ENCODE measurements at regions not wholly inside any gene's neighbourhood (a gene's known extent, or its start where the extent isn't known, plus 50 kb on each side); places are given as distances from the start of the nearest gene placed in this dataset.
A peak's percentile ranks its signal among the peaks of the same experiment; 100 is the strongest.
"Not testable (repeated sequence)": the region's sequence is repeated elsewhere in the genome, so short reads cannot be mapped to it uniquely, and the experiment has no call there.

DNA sequence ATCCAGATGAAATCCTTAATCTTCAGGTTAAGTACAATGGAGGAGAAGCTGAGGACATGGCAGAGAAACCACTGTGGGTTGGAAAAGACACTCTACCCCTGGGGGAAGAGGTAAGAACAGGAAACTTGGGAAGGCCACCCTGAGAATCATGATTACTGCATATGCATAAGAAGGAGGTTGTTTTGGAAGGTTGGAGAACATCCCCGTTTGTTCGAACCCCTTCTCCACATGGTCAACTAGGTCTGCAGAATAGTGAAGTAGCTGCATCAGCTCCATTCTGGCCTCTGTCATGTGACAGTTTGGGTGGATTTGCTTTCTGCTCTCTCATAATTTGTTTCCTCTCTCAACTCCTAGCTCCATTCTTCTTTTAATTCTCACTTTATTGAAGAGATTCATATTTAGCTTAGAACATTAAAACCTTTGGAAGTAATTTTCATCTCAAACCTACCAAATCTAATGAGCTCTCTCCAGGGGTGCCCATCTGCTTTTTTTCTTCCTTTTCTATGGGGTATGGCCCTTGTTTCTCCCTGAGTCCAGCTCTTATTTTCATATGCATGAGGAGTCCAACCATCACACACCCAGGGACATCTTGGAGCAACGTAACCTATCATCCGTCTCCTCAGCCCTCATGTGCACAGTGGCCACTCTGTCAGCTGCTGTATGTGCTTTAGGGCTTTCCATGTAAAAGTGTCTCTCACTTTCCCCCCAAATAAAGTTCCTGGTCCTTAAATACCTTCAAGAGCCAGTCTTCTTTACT, 820.3 kb downstream of the TMEM121 start:
- intact Hi-C loops (cut with DNase I) = no loop called here
- no peaks in the 10 kb centered on the region for H3K9me3 ChIP-seq (ENCODE audit: control insufficient read depth, low read length)
- DNase-seq (no peak), ATAC-seq (ENCODE audit: low FRiP score) (no peak)
- 88 to 90% methylated on average over 4 of the region's 4 CpGs for WGBS, 2 donors
- H3K27ac ChIP-seq (ENCODE audit: low read depth in 1 of 2, low read length in 2 of 2) = no peak overlapping the region
- H3K27me3 ChIP-seq (ENCODE audit: control insufficient read depth in 1 of 2, insufficient read depth in 2 of 2, low read length in 1 of 2) = peaks cover 0 to 1% of the 10 kb centered on the region in 2 donors
- H3K36me3 ChIP-seq (ENCODE audit: control insufficient read depth in 1 of 2, insufficient read depth in 2 of 2, low read length in 1 of 2) = no peaks in the 10 kb centered on the region
- H3K4me3 ChIP-seq (ENCODE audit: low read length in 2 of 2) = no peak overlapping the region
- no peaks in the 10 kb centered on the region for H3K4me1 ChIP-seq (ENCODE audit: control insufficient read depth in 1 of 2, insufficient read depth in 2 of 2, low read length in 2 of 2)

DNA sequence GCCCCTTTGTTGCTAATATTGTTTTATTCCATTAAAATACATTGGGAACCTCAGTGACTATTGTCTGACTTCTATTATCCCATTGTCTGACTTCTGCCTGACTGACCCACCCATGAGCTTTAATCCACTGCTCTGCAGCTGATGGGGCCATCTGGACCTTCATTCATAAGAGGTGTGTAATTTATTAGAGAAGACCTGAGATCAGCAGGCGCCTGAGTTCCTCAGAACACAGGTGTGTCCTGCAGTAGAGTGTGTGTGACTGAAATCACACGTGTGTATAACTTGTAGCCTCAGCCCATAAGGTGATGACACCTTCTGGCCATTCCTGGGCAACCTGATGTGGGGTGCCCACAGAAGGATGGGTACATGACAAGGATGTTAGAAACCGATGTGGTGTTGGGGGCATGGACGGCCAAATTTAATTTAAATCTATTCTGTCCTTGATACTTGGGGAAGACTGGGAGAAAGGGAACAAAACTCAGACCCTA, 821.0 kb downstream of the TMEM121 start:
- WGBS, 2 donors = 46 to 53% methylated on average over 4 of the region's 4 CpGs
- H3K36me3 ChIP-seq (ENCODE audit: control insufficient read depth in 1 of 2, insufficient read depth in 2 of 2, low read length in 1 of 2) = no peaks in the 10 kb centered on the region
- H3K9me3 ChIP-seq (ENCODE audit: control insufficient read depth, low read length) = no peaks in the 10 kb centered on the region
- H3K27me3 ChIP-seq (ENCODE audit: control insufficient read depth in 1 of 2, insufficient read depth in 2 of 2, low read length in 1 of 2) = peaks cover 0 to 1% of the 10 kb centered on the region in 2 donors
- H3K4me3 ChIP-seq (ENCODE audit: low read length in 2 of 2) = no peak overlapping the region
- H3K4me1 ChIP-seq (ENCODE audit: control insufficient read depth in 1 of 2, insufficient read depth in 2 of 2, low read length in 2 of 2) = no peaks in the 10 kb centered on the region
- DNase-seq (no peak), ATAC-seq (ENCODE audit: low FRiP score) (no peak)
- H3K27ac ChIP-seq (ENCODE audit: low read depth in 1 of 2, low read length in 2 of 2) = no peak overlapping the region
- intact Hi-C loops (cut with DNase I) = no loop called here

DNA sequence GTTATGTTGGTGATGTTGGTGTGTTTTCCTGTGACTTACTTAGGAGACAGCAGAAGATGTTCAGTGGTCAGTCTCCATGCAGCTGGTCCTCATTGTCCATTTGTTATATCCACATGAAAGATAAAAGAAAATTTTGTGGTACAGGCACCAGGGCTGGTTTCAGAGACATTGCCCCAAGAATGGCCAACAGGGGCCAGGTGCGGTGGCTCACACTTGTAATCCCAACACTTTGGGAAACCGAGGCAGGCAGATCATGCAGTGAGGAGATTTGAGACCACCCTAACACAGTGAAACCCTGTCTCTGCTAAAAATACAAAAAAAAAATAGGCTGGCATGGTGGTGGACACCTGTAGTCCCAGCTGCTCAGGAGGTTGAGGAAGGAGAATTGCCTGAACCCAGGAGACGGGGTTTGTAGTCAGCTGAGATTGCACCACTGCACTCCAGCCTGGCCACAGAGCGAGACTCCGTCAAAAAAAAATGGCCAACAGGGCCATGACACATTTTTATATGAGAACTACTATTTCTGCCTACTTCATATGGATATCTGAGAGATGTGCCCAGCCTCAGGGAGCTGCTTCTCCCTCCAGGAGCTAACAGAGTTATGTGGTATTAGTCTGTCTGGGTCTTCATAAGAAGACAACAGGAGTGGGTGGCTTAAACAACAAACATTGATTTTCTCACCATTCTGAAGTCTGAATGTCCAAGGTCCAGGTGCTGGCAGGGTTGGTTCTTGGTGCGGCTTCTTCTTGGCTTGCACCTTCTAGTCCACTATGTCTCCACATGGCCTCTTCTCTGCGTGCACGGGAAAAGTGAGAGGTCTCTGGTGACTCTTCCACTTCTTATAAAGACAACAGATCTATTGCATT, 821.7 kb downstream of the TMEM121 start:
- intact Hi-C loops (cut with DNase I) = no loop called here
- ATAC-seq (ENCODE audit: low FRiP score) = no peak
- Histone ChIP-seq H3K9me3 (ENCODE audit: control insufficient read depth, low read length) (no peaks in the 10 kb centered on the region), H3K36me3 (ENCODE audit: control insufficient read depth in 1 of 2, insufficient read depth in 2 of 2, low read length in 1 of 2) (no peaks in the 10 kb centered on the region), H3K4me1 (ENCODE audit: control insufficient read depth in 1 of 2, insufficient read depth in 2 of 2, low read length in 2 of 2) (no peaks in the 10 kb centered on the region), H3K4me3 (ENCODE audit: low read length in 2 of 2) (no peak overlapping the region), H3K27me3 (ENCODE audit: control insufficient read depth in 1 of 2, insufficient read depth in 2 of 2, low read length in 1 of 2) (peaks cover 0 to 1% of the 10 kb centered on the region in 2 donors), H3K27ac (ENCODE audit: low read depth in 1 of 2, low read length in 2 of 2) (no peak overlapping the region)
- 41 to 43% methylated on average over 8 of the region's 8 CpGs for WGBS, 2 donors
- no peak for DNase-seq

DNA sequence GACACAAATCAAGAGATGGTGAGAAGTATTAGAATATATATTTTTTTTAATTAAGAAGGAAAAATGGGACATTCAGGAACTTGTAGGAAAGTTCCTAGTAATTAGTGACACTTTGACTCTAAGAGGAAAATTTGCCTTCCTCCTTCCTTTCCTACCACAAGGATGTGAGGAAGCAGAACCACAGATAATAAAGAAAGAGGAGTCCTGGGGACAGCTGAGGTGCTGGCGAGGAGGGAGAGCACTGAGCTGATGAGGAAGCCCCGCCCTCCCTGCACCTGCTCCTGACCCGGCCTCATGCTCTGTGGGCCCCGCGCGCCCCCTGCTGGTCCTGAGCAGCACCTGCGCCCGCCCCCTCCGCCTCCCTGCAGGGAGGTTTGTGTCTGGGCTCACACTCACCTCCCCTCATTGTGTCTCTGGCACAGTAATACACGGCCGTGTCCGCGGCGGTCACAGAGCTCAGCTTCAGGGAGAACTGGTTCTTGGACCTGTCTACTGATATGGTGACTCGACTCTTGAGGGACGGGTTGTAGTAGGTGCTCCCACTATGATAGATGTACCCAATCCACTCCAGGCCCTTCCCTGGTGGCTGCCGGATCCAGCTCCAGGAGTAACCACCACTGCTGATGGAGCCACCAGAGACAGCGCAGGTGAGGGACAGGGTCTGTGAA, 822.6 kb downstream of the TMEM121 start:
- DNase-seq = peak in 1 of 2 donors; percentile 81
- 33 to 48% methylated on average over 13 to 16 of the region's 18 CpGs for WGBS, 2 donors
- H3K9me3 ChIP-seq (ENCODE audit: control insufficient read depth, low read length); H3K27ac ChIP-seq (ENCODE audit: low read depth in 1 of 2, low read length in 2 of 2); H3K27me3 ChIP-seq (ENCODE audit: control insufficient read depth in 1 of 2, insufficient read depth in 2 of 2, low read length in 1 of 2); intact Hi-C loops (cut with DNase I); H3K36me3 ChIP-seq (ENCODE audit: control insufficient read depth in 1 of 2, insufficient read depth in 2 of 2, low read length in 1 of 2); ATAC-seq (ENCODE audit: low FRiP score); H3K4me3 ChIP-seq (ENCODE audit: low read length in 2 of 2); H3K4me1 ChIP-seq (ENCODE audit: control insufficient read depth in 1 of 2, insufficient read depth in 2 of 2, low read length in 2 of 2): not testable (repeated sequence)

DNA sequence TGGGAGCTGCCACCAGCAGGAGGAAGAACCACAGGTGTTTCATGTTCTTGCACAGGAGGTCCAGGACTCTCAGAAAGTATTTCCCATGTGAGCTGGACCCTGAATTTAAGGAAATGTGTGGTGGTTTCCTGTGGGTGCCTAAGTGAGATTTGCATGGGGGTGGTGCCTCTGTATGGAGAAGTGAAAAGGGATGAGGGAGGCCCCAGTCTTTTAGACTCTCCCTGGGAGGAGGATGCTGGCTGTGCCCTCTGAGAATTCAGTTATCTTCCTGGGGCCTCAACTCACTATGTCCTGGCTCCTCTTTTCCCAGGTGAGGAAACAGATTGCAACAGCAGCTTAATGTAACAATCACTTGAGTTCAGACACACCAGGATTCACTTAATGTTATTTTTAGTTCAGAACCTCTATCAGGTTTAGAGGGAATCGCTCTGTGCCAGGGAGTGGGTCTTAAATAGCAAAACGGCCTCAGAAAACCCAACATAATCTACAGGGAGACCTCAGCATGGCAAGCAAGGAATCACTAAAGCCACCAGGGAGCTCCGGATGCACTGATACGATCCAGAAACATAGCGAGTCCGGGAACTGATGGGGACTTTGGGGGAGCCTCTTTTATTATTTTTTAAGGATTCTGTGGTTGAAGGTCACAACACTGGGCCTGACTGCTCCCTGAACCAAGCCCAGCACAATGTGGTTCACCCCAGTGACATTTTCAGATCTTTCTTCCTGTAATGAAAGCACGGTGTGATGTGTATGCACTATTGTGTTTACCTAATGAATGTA, 823.5 kb downstream of the TMEM121 start:
- H3K27ac ChIP-seq (ENCODE audit: low read depth in 1 of 2, low read length in 2 of 2); H3K9me3 ChIP-seq (ENCODE audit: control insufficient read depth, low read length); H3K27me3 ChIP-seq (ENCODE audit: control insufficient read depth in 1 of 2, insufficient read depth in 2 of 2, low read length in 1 of 2); H3K4me1 ChIP-seq (ENCODE audit: control insufficient read depth in 1 of 2, insufficient read depth in 2 of 2, low read length in 2 of 2); intact Hi-C loops (cut with DNase I); ATAC-seq (ENCODE audit: low FRiP score); H3K4me3 ChIP-seq (ENCODE audit: low read length in 2 of 2); H3K36me3 ChIP-seq (ENCODE audit: control insufficient read depth in 1 of 2, insufficient read depth in 2 of 2, low read length in 1 of 2); DNase-seq: not testable (repeated sequence)
- 65 to 68% methylated on average over 7 of the region's 7 CpGs for WGBS, 2 donors

DNA sequence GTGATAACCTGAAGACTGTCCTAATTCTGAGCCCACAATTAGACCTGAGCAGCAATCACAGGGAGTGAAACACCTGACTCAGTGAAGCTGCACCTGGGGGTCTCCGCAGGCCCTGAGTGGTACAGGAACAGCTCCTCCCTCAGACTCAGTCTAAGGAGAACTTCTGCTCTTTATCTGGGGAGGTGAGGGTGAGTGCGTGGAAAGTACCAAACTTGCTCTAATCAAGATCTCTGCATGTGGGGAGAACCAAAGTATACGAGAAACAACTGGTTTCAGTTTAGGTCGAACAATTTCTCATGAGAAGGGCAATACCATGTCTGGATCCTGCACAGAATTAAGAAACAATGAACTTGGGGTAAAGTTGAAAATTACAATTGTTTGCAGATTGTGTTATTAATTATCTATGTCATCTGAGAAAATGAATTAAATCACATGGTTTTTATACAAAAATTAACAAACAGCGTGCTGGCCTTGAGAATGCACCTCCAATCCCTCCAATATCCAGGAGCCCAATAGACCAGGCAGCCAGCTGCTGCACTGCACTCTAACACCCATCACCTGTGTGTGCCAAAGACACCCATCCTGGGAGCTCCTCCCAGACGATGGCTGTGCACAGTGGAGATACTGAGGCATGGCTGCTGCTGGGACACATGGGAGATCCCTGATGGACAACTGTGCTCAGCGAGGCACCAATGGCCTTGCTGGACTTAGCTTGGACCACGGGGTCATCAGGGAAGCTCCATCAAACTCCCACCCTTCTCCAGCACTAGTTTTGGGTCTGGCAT, 828.8 kb downstream of the TMEM121 start:
- intact Hi-C loops (cut with DNase I); ATAC-seq (ENCODE audit: low FRiP score): not testable (repeated sequence)
- 28 to 34% methylated on average over 6 to 7 of the region's 8 CpGs for WGBS, 2 donors

DNA sequence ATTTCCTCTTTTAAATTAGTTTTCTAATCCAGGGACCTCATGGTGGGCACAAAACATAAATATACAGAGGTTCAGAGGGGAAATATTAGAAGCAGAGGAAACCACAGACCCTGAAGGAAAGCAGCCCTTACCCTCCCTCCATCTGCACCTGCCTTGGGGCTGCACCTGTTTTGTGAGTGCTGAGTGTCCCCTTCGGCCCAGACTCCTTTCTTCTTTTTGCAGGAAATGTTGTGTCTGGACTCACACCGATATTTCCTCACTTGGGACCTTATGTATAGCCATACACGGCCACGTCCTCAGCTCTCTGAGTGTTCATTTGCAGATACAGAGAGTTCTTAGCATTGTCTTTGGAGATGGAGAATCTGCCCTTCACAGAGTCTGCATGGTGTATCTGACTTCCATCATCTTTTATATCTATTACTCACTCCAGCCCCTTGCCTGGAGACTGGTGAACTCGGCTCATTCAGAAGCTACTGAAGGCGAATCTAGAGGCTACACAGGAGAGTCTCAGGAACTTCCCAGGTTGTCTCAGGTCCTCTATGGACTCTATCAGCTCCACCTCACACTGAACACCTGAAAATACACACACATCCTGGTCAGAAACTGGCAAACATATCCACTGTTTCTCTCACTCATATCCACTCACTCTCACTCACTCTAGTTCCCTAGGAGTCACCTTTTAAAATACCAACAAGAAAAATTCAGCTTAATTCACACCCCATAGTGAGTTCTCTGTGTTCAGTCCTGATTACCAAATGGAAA, 829.7 kb downstream of the TMEM121 start:
- H3K9me3 ChIP-seq (ENCODE audit: control insufficient read depth, low read length); H3K27ac ChIP-seq (ENCODE audit: low read depth in 1 of 2, low read length in 2 of 2); H3K27me3 ChIP-seq (ENCODE audit: control insufficient read depth in 1 of 2, insufficient read depth in 2 of 2, low read length in 1 of 2); DNase-seq; H3K4me1 ChIP-seq (ENCODE audit: control insufficient read depth in 1 of 2, insufficient read depth in 2 of 2, low read length in 2 of 2); H3K4me3 ChIP-seq (ENCODE audit: low read length in 2 of 2); H3K36me3 ChIP-seq (ENCODE audit: control insufficient read depth in 1 of 2, insufficient read depth in 2 of 2, low read length in 1 of 2); intact Hi-C loops (cut with DNase I): not testable (repeated sequence)
- peak; percentile 33 for ATAC-seq (ENCODE audit: low FRiP score)
- 45 to 59% methylated on average over 6 of the region's 6 CpGs for WGBS, 2 donors

More for the DNA sequence above, 828.8 kb downstream of the TMEM121 start:
- not testable (repeated sequence) for H3K4me1 ChIP-seq (ENCODE audit: control insufficient read depth in 1 of 2, insufficient read depth in 2 of 2, low read length in 2 of 2); H3K36me3 ChIP-seq (ENCODE audit: control insufficient read depth in 1 of 2, insufficient read depth in 2 of 2, low read length in 1 of 2); H3K27me3 ChIP-seq (ENCODE audit: control insufficient read depth in 1 of 2, insufficient read depth in 2 of 2, low read length in 1 of 2); H3K4me3 ChIP-seq (ENCODE audit: low read length in 2 of 2); DNase-seq; H3K27ac ChIP-seq (ENCODE audit: low read depth in 1 of 2, low read length in 2 of 2); H3K9me3 ChIP-seq (ENCODE audit: control insufficient read depth, low read length)
